Thyroid gland (tissue), 4 donors: ENCODE measurements at regions not wholly inside any gene's neighbourhood (a gene's known extent, or its start where the extent isn't known, plus 50 kb on each side); places are given as distances from the start of the nearest gene placed in this dataset.

Experiments used
- CTCF ChIP-seq, 6 experiments: fragments of 200-600 bp in 3 of 6; fragments of 450-650 bp in 3 of 6; sonication (generic) in 3 of 6; IDR thresholded peaks; one replicate each; pipeline ENCODE4 v1.5.1; 2016 to 2019; ENCODE audit warnings: antibody characterized with exemption in 6 of 6, mild to moderate bottlenecking in 2 of 6, inconsistent platforms in 1 of 6, moderate library complexity in 1 of 6
- POLR2A ChIP-seq, 2 donors: fragments of 450-650 bp; IDR thresholded peaks; one replicate each; pipeline ENCODE4 v1.6.1; 2017; ENCODE audit warnings: antibody characterized with exemption in 2 of 2, mild to moderate bottlenecking in 2 of 2, moderate library complexity in 1 of 2

- TF ChIP-seq CTCF (IDR thresholded peaks at IDR 0.05) (no peak), POLR2A (IDR thresholded peaks at IDR 0.05) (no peak)
Observed at GRCh38 chr2:101617188-101617587, 80.3 kb upstream of the MAP4K4 start.
